ENCODE measurements at regions not wholly inside any gene's neighbourhood (a gene's known extent, or its start where the extent isn't known, plus 50 kb on each side); places are given as distances from the start of the nearest gene placed in this dataset.

DNA sequence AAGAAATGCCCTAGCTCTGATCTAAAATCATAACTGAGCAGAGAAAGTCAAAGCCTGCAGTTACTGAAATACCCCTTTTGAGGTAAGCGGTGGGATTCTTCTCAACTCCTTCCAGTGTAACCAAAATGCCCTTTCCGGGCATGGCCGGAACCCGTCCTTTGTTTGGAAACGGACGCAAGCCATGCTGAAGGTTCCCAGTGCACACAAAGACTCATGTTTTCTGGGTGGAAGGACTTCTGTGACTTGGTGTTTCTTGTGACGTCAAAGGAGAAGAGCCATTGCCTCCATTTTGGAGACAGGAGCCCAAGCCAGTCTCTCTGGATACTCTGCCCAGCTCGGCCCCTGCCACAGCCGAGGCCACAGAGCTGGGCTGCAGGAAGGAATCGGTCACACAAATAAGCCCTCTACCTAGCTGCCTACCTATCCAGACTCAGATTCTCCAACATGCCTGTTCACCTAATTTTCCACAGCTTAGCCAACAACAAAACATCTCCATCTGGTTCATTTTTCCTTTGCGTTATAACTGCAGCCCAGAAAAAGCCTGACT, 182.8 kb downstream of the TBXT start:
- Histone ChIP-seq H3K27me3 (ENCODE audit: low read length) (peaks cover 38% of the 10 kb centered on the region), H3K36me3 (ENCODE audit: low read depth, low read length) (no peaks in the 10 kb centered on the region), H3K9me2 (replicated peaks; ENCODE audit: low read length) (no peaks in the 10 kb centered on the region), H3K4me2 (ENCODE audit: low read length) (no peak overlapping the region), H4K20me1 (ENCODE audit: low read length) (no peaks in the 10 kb centered on the region), H2AFZ (ENCODE audit: low read length) (no peak overlapping the region), H3K4me1 (ENCODE audit: insufficient read depth, low read length) (no peaks in the 10 kb centered on the region), H3K79me2 (ENCODE audit: low read length) (no peaks in the 10 kb centered on the region), H3K27ac (ENCODE audit: low read length) (no peak overlapping the region), H3K9me3 (ENCODE audit: low read length) (no peaks in the 10 kb centered on the region), H3F3A (ENCODE audit: low read length, unreplicated experiment) (no peaks in the 10 kb centered on the region), H3K9ac (ENCODE audit: low read length) (no peak overlapping the region), H3K4me3 (ENCODE audit: low read length) (no peak overlapping the region)
- ATAC-seq (no peak), DNase-seq (no peak)
- intact Hi-C loops (cut with micrococcal nuclease) = no loop called here
- TF ChIP-seq EZH2 (IDR thresholded peaks at IDR 0.05; ENCODE audit: low read length, unreplicated experiment) = no peak
- TF ChIP-seq, protein P1, sequence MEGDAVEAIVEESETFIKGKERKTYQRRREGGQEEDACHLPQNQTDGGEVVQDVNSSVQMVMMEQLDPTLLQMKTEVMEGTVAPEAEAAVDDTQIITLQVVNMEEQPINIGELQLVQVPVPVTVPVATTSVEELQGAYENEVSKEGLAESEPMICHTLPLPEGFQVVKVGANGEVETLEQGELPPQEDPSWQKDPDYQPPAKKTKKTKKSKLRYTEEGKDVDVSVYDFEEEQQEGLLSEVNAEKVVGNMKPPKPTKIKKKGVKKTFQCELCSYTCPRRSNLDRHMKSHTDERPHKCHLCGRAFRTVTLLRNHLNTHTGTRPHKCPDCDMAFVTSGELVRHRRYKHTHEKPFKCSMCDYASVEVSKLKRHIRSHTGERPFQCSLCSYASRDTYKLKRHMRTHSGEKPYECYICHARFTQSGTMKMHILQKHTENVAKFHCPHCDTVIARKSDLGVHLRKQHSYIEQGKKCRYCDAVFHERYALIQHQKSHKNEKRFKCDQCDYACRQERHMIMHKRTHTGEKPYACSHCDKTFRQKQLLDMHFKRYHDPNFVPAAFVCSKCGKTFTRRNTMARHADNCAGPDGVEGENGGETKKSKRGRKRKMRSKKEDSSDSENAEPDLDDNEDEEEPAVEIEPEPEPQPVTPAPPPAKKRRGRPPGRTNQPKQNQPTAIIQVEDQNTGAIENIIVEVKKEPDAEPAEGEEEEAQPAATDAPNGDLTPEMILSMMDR (conservative IDR thresholded peaks at IDR 0.05; ENCODE audit: low read depth, low read length) = no peak
- TF ChIP-seq EZH2phosphoT487 (IDR thresholded peaks at IDR 0.05; ENCODE audit: borderline replicate concordance, low read length) = no peak
- no TSS peak for BruUV-seq (replicated peaks)
- ChIA-PET POLR2A (ENCODE audit: unreplicated experiment) (no interaction called here), CTCF (no interaction called here)

DNA sequence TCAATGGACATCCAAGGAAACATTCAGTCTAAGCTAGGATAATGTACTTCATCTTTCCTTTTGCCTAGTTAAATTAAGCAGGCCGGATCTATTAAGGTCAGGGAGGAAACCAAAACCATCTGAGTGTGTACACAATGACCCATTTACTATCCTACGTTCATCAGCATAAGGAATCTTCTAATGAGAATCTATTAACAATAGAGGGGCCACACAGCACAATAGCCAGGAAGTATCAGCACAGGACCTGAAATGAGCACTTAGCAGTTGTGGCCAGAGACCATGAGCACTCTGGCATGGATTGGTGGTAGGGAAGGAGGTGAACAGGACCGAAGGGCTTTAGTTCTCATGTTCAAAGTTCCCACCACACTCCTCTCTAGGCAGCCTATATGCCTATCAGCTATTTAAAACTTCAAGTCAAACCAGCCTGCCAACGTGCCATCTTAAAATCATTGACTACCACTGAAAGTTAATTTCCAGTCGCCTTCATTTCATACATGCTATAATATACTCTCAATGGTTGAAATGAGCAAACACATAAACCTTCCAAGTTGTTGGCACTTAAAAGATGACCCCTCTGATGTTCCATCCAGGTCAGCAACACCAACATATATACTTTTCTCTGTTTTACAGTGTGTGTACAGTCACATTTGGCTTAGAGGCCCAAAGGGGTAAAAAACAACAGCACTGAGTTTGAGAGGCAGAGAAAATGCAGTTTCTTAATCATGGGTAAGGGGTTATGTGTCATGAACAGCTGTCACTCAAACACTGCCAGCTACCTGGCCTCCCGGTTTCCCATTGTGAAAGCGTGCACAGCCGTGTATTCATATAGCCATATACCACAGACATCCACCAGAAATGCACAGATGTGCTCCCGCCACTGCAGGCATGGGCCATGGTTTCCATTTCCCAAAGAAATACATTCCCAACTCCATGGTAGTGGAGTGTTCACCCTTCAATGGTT, 184.3 kb downstream of the TBXT start:
- no peak overlapping the region for H3K9ac ChIP-seq (ENCODE audit: low read length)
- no peaks in the 10 kb centered on the region for H3K9me3 ChIP-seq (ENCODE audit: low read length)
- H2AFZ ChIP-seq (ENCODE audit: low read length) = no peak overlapping the region
- no peak for ATAC-seq
- no peaks in the 10 kb centered on the region for H3K9me2 ChIP-seq (replicated peaks; ENCODE audit: low read length)
- DNase-seq = no peak
- H3K4me3 ChIP-seq (ENCODE audit: low read length) = no peak overlapping the region
- TF ChIP-seq EZH2phosphoT487 (IDR thresholded peaks at IDR 0.05; ENCODE audit: borderline replicate concordance, low read length) (no peak), EZH2 (IDR thresholded peaks at IDR 0.05; ENCODE audit: low read length, unreplicated experiment) (no peak)
- TF ChIP-seq, protein P1 (conservative IDR thresholded peaks at IDR 0.05; ENCODE audit: low read depth, low read length) = no peak
- no peaks in the 10 kb centered on the region for H3K4me1 ChIP-seq (ENCODE audit: insufficient read depth, low read length)
- no peaks in the 10 kb centered on the region for H3F3A ChIP-seq (ENCODE audit: low read length, unreplicated experiment)
- ChIA-PET CTCF (no interaction called here), POLR2A (ENCODE audit: unreplicated experiment) (no interaction called here)
- no peak overlapping the region for H3K4me2 ChIP-seq (ENCODE audit: low read length)
- H4K20me1 ChIP-seq (ENCODE audit: low read length) = no peaks in the 10 kb centered on the region
- no TSS peak for BruUV-seq (replicated peaks)
- no peak overlapping the region for H3K27ac ChIP-seq (ENCODE audit: low read length)
- no peaks in the 10 kb centered on the region for H3K36me3 ChIP-seq (ENCODE audit: low read depth, low read length)
- intact Hi-C loops (cut with micrococcal nuclease) = no loop called here
- no peaks in the 10 kb centered on the region for H3K79me2 ChIP-seq (ENCODE audit: low read length)
- H3K27me3 ChIP-seq (ENCODE audit: low read length) = peaks cover 32% of the 10 kb centered on the region

DNA sequence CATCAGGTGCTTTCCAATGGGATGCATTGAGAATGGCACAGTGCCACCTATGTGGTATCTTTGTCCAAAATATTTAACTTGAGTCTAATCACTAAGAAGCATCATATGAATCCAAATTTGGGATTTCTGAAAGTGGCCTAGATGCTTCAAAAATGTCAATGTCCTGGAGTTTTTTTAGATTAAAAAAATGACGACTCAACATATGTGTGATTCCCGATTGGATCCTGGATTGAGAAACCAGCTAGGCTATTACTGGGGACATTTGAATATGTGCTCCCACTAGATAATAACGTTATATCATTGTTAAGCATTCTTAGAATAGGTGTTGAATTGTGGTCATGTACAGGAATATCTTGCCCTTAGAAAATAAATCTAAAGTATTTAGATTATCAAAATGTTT, 189.2 kb downstream of the TBXT start:
- H3K9ac ChIP-seq (ENCODE audit: low read length) = no peak overlapping the region
- H3K9me2 ChIP-seq (replicated peaks; ENCODE audit: low read length) = no peaks in the 10 kb centered on the region
- H3F3A ChIP-seq (ENCODE audit: low read length, unreplicated experiment) = no peaks in the 10 kb centered on the region
- no peak for DNase-seq
- no peak for ATAC-seq
- H3K9me3 ChIP-seq (ENCODE audit: low read length) = no peaks in the 10 kb centered on the region
- H4K20me1 ChIP-seq (ENCODE audit: low read length) = no peaks in the 10 kb centered on the region
- no peak overlapping the region for H2AFZ ChIP-seq (ENCODE audit: low read length)
- BruUV-seq (replicated peaks) = no TSS peak
- H3K36me3 ChIP-seq (ENCODE audit: low read depth, low read length) = no peaks in the 10 kb centered on the region
- no peaks in the 10 kb centered on the region for H3K27me3 ChIP-seq (ENCODE audit: low read length)
- H3K79me2 ChIP-seq (ENCODE audit: low read length) = no peaks in the 10 kb centered on the region
- no peaks in the 10 kb centered on the region for H3K4me1 ChIP-seq (ENCODE audit: insufficient read depth, low read length)
- H3K4me2 ChIP-seq (ENCODE audit: low read length) = no peak overlapping the region
- no peak for TF ChIP-seq EZH2 (IDR thresholded peaks at IDR 0.05; ENCODE audit: low read length, unreplicated experiment)
- no peak for TF ChIP-seq EZH2phosphoT487 (IDR thresholded peaks at IDR 0.05; ENCODE audit: borderline replicate concordance, low read length)
- TF ChIP-seq, protein P1 (conservative IDR thresholded peaks at IDR 0.05; ENCODE audit: low read depth, low read length) = no peak
- ChIA-PET CTCF (no interaction called here), POLR2A (ENCODE audit: unreplicated experiment) (no interaction called here)
- H3K27ac ChIP-seq (ENCODE audit: low read length) = no peak overlapping the region
- intact Hi-C loops (cut with micrococcal nuclease) = no loop called here
- H3K4me3 ChIP-seq (ENCODE audit: low read length) = no peak overlapping the region
